ENCODE measurements at regions not wholly inside any gene's neighbourhood (a gene's known extent, or its start where the extent isn't known, plus 50 kb on each side); places are given as distances from the start of the nearest gene placed in this dataset.
"Not testable (repeated sequence)": the region's sequence is repeated elsewhere in the genome, so short reads cannot be mapped to it uniquely, and the experiment has no call there.

- no peak for DNase-seq (ENCODE audit: low spot score)
Measured at GRCh38 chr3:110685630-110686029, 386.0 kb upstream of the NECTIN3 start.

DNA sequence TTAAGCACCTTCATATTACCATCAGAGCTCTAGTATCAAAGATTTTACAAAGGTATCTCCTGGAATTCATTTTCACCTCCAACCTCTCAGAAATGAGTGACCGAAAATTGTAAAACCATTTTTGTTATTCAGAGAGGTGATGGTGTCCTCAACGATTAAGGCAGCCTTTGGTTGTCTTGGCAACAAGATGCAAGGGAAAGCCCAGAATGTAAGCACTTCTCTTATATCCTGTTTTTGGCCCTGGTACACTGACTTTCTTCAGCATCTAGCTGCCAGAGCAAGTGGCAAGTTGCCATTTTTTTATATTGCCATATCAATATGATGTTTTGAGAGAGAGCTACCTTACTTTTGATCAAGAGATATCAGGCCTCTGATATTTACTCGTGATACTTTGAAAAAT lies 384.9 kb upstream of the NECTIN3 start:
- no peak for DNase-seq (ENCODE audit: low spot score)

DNA sequence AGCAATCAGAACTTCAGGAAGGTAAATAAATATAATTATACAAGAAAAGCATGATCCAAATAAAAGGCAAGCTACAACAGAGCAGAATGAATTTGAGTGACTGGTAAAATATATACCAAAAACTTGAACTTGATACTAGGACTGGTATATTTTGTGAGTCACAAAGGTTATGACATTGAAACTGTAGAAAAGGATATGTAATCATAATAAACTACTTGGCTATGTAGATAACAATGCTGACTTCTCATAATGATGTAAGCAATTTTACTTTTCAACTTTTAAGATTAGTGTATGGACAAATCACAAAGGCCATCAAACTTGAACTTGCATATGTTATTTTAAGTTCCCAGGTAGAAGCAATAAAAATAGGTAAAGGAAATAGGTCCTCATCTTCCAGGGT lies 384.5 kb upstream of the NECTIN3 start:
- no peak for DNase-seq (ENCODE audit: low spot score)

- DNase-seq (ENCODE audit: low spot score), result no peak
Measured at GRCh38 chr3:110697961-110698360, 373.7 kb upstream of the NECTIN3 start.

DNA sequence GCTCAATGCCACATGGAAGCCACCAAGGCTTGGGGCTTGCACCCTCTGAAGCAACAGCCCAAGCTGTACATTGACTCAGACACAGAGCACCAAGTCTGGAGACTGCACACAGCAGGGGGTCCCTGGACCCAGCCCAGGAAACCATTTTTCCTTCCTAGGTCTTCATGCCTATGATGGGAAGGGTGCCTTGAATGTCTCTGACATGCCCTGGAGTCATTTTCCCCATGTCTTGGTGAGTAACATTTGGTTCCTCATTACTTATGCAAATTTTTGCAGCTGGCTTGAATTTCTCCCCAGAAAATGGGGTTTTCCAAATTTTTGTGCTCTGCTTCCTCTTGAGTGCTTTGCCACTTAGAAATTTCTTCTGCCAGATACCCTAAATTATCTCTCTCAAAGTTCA lies 367.3 kb upstream of the NECTIN3 start:
- DNase-seq (ENCODE audit: low spot score), result not testable (repeated sequence)

GRCh38 chr3:110708156-110708555 lies 363.5 kb upstream of the NECTIN3 start:
- no peak for DNase-seq (ENCODE audit: low spot score)

- no peak for DNase-seq (ENCODE audit: low spot score)
Measured at GRCh38 chr3:110710156-110710555, 361.5 kb upstream of the NECTIN3 start.

DNA sequence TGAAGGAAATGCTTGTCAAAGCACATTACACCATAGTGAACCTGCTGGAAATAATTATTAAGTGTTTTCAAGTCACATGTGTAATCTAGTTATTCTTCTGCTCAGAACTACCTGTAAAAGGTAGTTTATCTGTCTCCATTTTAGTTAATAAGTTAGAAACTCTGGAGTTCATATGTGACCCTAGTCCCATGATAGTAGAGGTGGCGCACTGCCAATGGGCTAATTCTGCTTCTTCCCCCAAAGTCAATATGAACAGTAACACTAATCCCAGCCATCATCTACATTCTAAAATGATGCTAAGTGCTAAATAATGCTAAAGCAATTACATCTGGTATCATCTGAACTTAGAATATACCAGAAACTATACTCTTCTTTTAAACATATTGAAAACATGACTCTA lies 361.0 kb upstream of the NECTIN3 start:
- no peak for DNase-seq (ENCODE audit: low spot score)

DNA sequence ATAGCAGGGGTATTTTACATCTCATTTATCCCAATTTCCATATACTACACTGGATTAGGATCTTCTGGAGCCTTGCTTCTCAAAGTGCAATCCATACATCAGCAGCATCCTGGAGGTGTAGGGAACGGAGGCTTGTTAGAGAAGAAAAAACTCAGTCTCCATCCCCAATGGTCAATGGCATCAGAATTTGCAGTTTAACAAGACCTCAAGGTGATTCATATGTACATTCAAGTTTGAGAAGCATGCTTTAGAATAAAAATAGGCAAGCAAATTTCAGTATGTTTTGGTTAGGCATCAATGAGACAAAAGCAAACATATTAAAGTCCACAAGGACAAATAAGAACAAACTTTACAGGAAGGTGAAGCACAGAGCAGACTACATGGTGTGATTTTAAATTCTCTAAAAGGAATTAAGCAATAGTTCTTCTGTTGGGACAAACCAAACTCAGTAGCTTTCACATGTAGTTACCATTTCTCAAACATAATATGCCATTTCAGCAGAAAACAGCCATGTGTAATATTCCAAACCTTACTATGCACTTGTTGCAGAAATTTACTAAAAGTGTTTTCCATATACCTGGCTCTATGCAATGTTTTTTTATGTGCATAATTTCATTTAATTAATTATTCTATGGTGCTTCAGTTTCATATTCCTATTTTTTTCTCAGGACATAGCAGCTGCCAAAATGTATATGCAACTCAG lies 360.3 kb upstream of the NECTIN3 start:
- no peak for DNase-seq (ENCODE audit: low spot score)

GRCh38 chr3:110711851-110712516 lies 359.6 kb upstream of the NECTIN3 start:
- DNase-seq (ENCODE audit: low spot score), result no peak

GRCh38 chr3:110727056-110727455 lies 344.6 kb upstream of the NECTIN3 start:
- no peak for DNase-seq (ENCODE audit: low spot score)

DNA sequence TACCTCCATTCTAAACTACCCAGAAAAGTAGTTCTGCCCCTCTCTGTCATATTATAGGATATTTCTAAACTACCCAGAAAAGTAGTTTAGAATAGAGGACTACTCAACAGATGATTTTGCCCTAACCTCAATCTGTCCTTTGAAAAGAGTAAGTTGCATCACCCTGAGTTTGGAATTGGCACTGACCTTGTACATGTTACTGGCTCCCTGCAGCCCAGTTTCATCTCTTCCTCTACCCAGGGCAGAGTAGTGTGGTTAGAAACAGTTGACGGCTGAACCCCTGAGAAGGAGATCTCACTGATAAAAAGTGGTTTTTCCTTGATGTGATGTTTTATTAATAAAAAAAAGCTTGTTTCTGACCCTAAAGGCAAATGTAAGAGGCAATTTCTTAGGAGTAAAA lies 340.5 kb upstream of the NECTIN3 start:
- DNase-seq (ENCODE audit: low spot score), result no peak

- DNase-seq (ENCODE audit: low spot score), result no peak
Measured at GRCh38 chr3:110732420-110732819, 339.2 kb upstream of the NECTIN3 start.

GRCh38 chr3:110733045-110733444 lies 338.6 kb upstream of the NECTIN3 start:
- DNase-seq (ENCODE audit: low spot score), result no peak

DNA sequence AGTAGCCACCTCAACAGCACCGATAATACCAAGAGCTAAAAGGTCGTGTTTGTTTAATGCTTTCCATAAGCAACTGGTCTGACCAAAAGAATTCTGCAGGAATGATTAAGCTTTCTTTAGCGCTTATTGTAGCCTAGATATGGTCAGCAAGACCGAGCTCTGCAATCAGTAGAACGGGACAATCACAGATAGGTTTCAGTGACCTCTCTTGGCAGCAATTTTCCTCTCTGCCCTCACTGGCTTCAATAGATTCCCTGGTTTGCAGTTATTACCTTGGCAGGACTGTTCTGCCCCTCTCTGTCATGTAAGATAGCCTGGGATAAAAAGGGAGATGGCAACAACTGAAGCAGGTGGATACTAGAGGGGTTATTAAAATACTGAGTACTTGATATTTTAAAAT lies 337.1 kb upstream of the NECTIN3 start:
- no peak for DNase-seq (ENCODE audit: low spot score)

GRCh38 chr3:110736332-110736731 lies 335.3 kb upstream of the NECTIN3 start:
- no peak for DNase-seq (ENCODE audit: low spot score)

- no peak for DNase-seq (ENCODE audit: low spot score)
Measured at GRCh38 chr3:110738531-110738930, 333.1 kb upstream of the NECTIN3 start.

GRCh38 chr3:110741891-110742290 lies 329.7 kb upstream of the NECTIN3 start:
- DNase-seq (ENCODE audit: low spot score), result no peak

- no peak for DNase-seq (ENCODE audit: low spot score)
Measured at GRCh38 chr3:110743202-110743601, 328.4 kb upstream of the NECTIN3 start.

- DNase-seq (ENCODE audit: low spot score), result no peak
Measured at GRCh38 chr3:110743984-110744383, 327.6 kb upstream of the NECTIN3 start.

GRCh38 chr3:110744723-110745122 lies 326.9 kb upstream of the NECTIN3 start:
- no peak for DNase-seq (ENCODE audit: low spot score)

GRCh38 chr3:110749006-110749405 lies 322.6 kb upstream of the NECTIN3 start:
- no peak for DNase-seq (ENCODE audit: low spot score)

DNA sequence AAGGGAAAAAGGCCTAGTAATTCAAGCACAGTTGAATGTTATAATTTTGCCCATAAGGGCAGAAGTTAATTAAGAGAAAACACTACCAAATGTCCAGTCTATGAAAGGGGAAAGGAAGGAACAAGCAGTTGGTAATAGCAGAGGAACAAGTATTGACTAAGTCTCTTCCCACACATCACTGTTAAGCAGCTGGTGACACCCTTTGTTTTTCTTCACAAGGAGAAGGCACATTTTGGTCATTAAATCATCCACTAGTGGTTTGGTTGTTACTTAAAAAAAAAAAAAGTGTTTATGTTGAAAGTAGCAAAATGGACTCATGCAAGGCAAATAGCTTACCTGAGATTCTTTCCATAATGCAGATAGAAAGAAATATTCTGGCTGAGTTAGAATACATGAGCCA lies 321.4 kb upstream of the NECTIN3 start:
- no peak for DNase-seq (ENCODE audit: low spot score)

GRCh38 chr3:110752307-110752706 lies 319.3 kb upstream of the NECTIN3 start:
- no peak for DNase-seq (ENCODE audit: low spot score)

Measured in D341Med (cell line).